GM21528 (cell line): ENCODE measurements at regions not wholly inside any gene's neighbourhood (a gene's known extent, or its start where the extent isn't known, plus 50 kb on each side); places are given as distances from the start of the nearest gene placed in this dataset.
"Not testable (repeated sequence)": the region's sequence is repeated elsewhere in the genome, so short reads cannot be mapped to it uniquely, and the experiment has no call there.

ENCODE experiments used
- ATAC-seq: cut with Tn5 transposase; IDR thresholded peaks from one replicate; pipeline ENCODE4 v1.9.1; 2021; ENCODE audit warnings: mild to moderate bottlenecking, moderate library complexity; ENCODE audit not compliant: unreplicated experiment, low FRiP score

DNA sequence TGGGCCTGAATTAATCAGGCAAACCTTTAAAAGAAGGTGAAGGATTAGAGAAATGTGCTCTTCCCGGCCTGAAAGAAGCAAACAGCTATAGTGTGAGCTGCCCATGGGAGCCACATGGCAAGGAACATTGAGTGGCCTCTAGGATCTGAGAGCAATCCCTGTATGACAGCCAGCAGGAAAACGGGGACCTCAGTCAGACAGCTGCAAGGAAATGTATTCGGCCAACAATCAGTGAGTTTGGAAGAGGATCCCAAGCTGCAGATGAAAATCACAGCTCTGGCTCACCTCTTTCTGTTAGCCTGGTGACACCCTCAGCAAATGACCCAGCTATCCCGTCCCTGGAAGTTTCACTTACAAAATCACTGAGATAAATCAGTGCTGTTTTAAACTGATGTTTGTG is 309.2 kb downstream of the SH3GL2 start:
- no peak for ATAC-seq

DNA sequence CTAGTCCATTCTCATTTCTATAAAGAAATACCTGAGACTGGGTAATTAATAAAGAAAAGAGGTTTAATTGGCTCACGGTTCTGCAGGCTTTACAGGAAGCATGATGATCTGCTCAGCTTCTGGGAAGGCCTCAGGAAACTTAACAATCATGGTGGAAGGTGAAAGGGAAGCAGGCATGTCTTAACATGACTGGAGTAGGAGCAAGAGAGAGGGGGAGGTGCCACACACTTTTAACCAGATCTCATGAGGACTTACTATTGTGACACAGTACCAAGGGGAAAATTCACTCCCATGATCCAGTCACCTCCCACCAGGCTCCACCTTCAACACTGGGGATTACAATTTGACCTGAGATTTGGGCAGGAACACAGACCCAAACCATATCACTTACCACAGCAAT is 310.1 kb downstream of the SH3GL2 start:
- not testable (repeated sequence) for ATAC-seq

DNA sequence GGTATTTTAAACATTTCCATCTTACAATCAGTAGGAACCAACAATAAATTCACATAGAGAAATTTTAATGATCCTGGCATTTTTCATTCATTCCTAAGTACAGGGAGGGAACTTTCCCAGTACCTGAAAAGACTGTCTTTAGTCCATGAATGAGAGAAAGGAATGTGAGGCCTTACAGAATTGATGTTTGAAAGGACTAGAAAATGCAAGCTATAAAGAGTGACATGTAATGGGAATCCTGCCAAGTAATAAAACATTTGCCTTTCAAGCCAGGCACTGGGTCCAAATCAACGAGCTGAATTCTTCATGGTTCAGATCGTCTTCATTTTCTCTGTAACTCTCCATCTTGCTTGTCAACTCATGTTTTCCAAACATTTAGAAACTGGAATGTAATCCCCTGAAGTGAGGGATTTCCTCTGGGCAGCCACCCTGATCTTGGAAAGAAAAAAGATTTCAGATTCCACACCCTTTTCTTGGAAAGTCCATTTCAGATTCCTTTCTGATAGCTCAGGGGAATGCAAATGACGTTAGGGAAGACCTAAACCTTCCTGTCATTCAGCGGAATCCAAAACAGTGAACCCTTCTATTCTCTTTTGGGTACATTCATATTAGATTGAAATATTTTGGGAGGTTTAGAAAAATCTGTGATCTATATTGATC is 315.8 kb downstream of the SH3GL2 start:
- ATAC-seq, result no peak

DNA sequence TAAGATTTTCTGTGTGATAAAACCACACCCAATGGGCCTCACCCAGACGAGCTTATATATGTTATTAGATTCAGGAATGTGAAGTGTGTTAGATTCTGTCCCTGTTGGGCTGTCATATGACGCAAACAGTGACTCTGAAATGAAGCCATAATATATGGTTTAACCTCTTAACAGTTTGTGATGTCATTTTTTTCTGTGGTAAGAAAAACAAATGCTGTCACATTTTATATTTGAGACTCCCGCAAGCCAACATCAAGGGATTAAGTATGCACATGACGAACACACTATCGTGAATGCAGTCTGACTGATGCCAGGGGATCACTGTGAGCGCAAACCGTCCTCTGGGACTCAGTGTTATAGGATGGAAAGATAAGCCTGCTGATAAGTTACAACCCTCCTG is 321.7 kb downstream of the SH3GL2 start:
- ATAC-seq, result no peak

DNA sequence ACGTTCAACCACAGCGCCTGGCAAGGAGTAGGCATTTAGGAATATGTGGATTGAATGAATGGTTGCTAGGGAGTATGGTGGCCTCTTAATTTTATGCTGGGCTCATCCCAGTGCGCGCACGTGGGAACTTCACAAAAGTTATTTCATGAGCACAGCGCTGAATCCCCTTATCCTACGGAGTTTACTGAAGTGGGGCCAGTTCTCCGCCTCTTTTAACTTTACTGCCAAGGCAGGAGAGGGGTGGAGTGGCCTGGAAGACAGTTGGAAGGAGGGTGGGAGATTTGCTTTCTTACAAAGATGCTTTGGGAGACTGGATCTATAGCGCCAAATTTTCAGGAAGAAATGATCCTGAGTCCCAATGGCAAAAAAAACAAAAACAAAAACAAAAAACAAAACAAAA is 326.5 kb downstream of the SH3GL2 start:
- no peak for ATAC-seq

DNA sequence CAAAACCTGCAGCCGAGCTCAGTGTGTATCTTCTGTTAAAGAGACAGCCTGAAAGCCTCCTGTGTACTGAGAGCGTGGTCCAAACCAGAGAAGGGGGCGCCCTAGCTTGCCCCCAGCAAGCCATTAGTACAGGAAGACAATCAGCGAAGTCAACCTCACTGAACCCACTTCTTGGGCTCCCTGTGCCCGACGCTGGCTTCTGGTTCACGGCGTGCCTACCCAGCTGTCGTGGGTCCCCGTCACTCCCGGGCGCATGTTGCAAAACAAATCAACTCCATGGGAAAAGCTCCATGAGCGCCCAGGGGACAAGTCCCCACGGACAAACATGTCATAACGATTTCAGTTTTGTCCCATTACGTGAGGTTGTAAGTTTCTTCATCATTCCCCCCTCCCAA is 326.9 kb downstream of the SH3GL2 start:
- ATAC-seq, result no peak

DNA sequence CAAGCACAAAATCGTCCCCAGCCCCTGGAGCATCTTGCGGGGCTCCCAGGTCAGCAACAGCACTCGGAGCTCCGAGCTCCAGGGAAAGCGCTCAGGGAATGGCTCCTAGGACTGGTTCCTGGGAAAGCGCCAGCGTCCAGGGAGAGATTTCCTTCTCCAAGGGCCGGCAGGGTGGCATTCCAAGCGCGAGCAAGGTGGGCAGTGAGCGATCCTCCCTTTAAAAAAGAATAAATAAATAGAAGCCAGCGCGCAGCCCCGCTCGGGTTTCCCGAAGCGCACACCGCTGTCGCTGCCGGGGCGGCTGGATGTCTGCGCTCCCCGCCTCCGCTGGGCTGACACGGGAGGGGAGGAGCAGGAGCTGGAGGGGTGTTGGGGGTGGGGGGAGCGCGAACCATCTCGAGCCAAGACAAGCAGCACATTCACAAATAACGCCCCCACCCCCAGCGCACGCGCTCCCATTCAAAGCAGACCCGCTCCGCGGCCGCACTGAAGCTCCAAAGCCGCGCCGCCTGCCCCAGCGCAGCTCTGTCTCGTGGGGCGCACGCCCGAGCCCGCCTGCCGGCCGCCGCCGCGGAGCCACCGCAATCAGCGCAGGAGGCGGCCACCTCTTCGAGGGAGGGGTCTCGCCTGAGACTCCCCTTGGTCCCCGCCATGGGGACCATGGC is 327.4 kb downstream of the SH3GL2 start:
- ATAC-seq, result no peak

DNA sequence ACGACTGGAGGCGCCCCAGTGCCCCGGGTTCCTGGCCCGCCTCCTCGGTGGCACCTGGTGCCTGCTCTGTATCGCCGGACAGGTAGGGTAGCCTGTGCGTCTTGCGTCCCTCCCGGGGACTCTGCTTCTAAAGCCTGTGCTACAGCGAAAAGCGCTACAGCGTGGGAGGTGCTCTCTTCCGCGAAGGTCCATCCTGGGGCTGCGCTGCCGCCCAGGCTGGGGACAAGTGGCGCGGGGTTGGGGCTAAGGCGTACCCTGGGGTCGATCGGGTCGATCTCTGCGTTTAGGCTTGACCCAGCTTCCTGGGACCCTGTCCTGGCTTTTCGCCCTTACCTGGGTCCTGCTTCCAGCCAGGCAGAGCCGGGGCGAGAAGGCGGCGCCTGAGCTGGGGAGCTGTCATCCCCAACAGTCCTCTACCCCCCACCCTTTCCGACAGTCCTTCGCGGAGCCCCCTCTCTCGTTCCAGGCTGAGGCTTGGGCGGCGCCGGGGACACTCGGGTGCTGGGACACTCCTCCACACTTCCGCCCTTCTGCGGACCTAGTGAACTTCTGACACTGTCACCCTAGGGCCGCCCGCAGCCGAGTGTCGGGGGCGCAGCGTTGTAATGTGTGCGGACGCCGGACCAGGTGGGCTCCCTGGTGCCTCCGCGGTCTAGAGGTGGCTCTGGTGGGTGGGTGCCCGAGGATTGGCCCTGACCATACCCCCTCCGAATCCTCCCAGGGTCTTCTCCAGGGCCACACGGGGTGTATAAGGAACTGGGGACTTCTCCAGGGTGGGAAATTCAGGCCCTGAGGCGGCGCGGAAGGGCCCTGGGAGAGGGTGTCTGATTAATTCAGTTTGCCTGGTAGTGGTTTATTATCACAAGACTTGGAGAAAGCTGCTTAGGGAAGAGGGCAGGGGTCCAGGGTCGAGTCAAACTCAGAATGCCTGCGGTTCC is 328.2 kb downstream of the SH3GL2 start:
- no peak for ATAC-seq

DNA sequence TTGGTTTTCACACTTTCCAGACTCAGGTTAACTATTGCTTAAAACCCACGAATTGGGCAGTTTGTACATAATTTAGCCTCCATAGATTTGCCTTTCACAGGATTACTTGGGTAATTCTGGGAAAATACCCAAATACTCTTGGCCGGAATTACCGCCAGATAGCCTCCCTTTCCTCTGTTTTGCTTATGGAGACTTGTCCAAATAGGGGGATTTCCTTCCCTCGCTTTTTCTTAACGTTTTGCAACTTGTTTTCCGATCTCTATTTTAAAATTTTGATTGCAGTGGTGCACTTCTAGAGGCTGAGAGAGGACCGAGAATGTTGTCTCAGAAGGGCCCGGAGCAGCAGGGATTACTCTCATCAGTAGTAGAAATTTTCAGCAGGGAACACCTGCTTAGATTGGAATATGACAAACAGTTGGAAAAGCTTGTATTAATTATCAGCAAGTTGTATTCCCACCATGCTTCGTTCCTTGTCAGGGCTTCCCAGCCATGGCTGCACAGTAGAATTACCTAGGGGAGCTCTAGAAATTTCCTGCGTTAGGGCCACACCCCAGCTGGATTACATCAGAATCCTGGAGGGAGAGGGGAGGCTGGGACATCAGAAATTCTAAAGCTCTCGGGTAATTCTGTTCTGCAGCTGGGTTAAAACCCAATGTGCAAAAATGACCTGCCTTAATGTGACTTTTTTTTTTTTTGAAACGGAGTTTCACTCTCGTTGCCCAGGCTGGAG is 329.1 kb downstream of the SH3GL2 start:
- ATAC-seq, result no peak

DNA sequence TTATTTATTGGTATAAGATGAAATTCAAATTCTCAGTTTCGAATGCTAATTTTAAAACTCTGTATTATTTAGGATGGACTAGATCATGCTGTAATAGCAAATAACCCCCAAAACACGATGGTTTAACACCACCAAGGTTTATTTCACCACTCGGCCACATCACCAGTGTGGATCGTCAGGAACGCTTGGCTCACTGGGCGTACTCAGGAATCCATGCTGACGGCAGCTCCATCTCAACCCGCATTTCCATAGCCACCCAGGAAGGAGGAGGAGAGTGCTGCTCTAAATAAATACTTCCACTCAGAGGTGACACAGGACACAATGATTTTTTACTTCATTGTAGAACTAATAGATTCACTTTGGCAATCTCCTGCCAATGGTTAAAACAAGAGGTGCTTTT is 347.4 kb downstream of the SH3GL2 start:
- no peak for ATAC-seq

DNA sequence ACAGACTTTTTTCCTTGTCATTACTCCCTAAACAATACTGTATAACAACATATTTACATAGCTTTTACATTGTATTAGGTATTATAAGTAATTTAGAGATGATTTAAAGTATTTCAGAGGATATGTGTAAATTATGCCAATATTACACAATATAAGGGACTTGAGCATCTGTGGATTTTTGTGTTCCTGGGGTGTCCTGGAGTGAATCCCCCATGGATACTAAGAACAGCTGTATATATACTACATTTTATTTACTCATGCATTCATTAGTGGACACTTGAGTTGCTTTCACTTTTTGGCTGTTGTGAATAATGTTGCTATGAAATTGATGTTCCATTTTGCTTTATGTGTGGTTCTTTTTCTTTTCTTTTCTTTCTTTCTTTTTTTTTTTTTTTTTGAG is 348.8 kb downstream of the SH3GL2 start:
- no peak for ATAC-seq

DNA sequence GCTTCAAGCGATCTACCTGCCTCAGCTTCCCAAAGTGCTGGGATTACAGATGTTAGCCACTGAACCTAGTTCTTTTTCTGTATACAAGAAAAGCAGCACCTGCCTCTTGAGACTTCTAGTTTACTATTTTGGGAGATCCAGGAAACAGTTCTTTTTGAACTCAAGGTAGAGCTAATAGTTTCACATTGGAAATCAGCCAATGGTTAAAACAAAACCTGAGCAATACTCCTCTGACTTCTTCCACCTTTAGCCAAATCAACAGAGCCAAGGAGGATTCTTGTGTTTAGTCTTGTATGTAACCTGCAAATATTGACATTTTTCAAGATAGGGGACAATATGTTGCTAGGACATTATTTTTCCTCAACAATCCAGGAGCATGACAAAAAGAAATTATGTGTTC is 349.4 kb downstream of the SH3GL2 start:
- no peak for ATAC-seq

DNA sequence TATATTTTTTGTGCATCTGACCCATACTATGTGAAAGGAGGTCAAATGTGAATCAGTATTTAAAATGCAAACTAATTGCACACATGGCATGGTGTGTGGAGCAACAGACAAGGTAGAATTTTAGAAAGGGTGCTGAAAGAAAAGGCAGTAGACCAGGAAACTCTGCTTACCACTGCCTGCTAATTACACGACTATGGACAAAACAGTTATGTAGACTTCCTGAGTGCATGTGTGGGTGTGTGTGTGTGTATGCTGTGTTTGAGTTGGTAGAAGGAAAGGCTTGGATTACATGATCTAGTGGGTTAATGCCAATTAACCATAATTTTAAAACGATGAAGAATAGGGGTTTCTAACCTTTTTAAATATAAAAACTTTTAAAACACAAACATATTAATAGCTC is 349.9 kb downstream of the SH3GL2 start:
- ATAC-seq, result no peak

DNA sequence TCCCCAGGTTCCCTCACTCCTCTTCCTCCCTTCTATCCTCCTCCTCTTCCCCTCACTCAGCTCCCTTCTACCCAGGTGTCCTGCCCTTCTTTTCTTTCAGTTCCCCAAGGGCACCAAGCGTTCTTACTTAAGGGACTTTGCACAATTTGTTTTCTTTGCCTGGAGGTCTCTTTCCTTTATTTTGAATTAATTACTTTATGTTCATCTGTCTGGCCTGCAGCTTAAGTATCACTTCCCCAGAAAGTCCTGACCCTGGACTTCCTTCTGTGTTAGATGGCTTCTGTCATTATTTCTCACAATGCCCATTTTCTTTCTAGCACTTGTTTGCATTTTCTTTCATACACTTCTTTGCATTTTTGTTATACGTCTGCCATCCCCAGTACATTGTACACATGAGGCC is 350.6 kb downstream of the SH3GL2 start:
- no peak for ATAC-seq

DNA sequence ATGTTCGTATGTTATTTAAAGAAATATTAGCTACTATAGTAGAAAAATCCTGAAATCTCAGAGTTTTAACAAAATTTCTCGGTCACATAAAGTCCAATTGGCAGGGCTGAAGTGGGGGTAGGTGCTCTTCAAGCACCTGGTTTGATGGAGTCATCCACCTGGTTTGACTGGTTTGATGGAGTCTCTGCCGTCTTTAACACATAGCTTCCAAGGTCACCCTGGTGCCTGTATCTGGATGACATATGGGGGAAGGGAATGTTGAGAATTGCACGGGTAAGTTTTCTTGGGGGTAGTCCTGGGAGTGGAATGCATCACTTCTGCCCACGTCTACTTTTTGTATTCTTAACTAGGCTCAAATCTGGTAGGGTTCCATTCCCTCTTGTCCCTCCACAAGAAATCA is 351.2 kb downstream of the SH3GL2 start:
- no peak for ATAC-seq

DNA sequence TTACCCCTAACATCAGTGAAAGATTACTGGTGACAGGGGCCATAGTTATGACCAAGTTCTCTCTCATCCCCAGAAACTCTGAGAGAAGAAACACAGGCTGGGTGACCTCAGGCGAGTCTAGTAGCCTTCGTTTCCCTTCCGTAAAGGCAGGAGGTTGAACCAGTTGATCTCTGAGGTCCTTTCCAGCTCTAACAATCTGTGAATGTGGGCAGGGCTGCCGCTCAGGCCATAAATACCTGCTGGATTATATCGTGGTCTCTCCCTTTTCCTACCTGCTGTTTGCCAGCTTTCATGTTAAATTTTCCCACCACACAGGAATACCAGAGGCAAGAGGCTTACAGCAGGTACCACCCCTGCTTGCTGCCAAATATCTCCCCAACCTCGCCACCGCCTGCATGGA is 357.5 kb downstream of the SH3GL2 start:
- ATAC-seq, result no peak

DNA sequence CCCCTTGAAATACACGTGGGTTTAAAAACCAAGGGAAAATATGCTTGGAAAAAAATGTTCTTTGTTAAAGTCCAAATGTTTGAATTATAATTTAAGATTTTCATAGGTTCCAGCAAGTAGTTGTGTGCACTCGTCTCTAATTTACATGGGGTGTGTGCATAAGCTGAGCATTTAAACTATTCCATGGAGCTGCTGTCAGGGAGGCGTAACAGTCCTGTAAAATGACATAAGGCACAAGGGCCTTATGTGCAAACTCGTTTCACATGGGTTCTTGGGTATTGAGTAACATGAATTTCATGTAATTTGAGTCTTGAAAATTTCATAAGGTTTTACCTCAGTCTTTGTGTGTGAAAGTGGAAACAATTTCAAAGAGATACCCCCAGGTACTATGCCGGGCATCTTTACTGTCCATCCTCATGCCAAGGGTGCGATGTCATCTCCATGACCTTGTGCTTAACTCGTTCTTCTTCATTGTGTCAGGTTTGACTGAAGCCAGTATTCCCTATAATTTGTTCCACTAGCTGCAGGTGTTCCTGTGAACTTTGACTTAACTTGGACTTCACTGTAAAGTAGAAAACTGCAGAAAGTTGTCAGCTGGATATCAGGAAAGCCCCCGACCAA is 359.3 kb downstream of the SH3GL2 start:
- ATAC-seq, result no peak

DNA sequence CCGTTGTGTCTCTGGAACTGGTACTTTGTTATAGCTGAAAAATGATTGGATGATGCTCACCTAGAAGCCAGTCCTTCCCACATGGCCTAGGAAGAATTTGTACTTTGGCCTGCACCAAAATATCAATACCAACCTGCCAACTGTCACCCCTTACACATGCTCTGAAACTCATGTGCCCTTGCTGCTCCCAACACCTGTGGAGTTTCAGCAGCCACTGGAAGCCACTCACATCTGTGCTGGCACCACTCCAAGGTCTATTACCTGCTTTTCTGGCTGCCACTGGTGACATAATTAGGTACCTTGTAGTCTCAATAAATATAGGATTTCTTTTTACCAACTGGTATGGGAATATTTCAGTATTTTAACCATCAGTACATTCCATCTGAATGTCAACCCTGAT is 363.6 kb downstream of the SH3GL2 start:
- ATAC-seq, result no peak

DNA sequence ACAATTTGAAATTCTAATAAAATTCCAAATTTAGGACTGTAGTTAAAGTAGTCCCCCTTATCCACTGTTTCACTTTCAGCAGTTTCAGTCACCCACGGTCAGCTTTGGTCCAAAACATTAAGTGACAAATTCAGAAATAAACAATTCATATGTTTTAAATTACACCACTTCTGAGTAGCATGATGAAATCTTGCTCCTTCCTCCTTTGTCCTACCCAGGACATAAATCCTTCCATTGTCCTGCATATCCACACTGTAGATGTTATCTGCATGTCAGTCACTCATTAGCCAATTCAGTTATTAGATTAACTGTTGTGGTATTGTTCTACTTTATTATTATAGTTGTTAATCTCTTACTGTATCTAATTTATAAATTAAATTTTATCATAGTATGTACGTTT is 376.5 kb downstream of the SH3GL2 start:
- no peak for ATAC-seq

DNA sequence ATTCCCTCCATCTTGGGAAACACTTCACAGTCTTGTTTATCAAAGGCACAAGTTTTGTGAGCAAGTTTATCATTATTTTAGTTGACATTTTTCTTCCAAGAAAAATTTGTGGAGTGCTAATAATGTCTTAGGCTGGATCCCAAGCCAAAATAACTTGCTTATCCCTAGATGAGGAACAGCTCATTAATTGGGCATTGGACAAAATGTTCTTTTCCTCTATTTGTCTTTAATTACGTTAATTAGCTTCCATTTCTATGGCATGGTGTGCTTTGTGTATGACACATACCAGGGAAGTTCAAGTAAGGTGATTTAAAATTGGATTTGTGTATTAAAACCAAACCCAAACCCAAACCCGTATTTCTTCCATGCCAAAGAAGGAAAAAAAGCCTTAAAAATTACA is 379.5 kb downstream of the SH3GL2 start:
- ATAC-seq, result no peak
